ENCODE measurements at regions not wholly inside any gene's neighbourhood (a gene's known extent, or its start where the extent isn't known, plus 50 kb on each side); places are given as distances from the start of the nearest gene placed in this dataset.

GRCh38 chr1:101290922-101291561 lies 54.2 kb downstream of the S1PR1 start:
- intact Hi-C loops (cut with DNase I; ENCODE audit: low total_unique reads), result no loop called here

GRCh38 chr1:101291562-101292380 lies 55.0 kb downstream of the S1PR1 start:
- peak; percentile 40 for DNase-seq

More at GRCh38 chr1:101290922-101291561, 54.2 kb downstream of the S1PR1 start:
- Histone ChIP-seq H3K27ac (no peak overlapping the region), H3K27me3 (no peaks in the 10 kb centered on the region), H3K9me3 (no peaks in the 10 kb centered on the region), H3K4me1 (no peaks in the 10 kb centered on the region), H3K4me3 (no peak overlapping the region), H3K36me3 (ENCODE audit: low read depth, missing control alignments) (no peaks in the 10 kb centered on the region)
- no peak for DNase-seq
- WGBS, 2 donors, result 67 to 71% methylated on average over 3 of the region's 3 CpGs
- TF ChIP-seq CTCF (IDR thresholded peaks at IDR 0.05) (no peak), POLR2A (IDR thresholded peaks at IDR 0.05) (no peak)

GRCh38 chr1:101293461-101294051 lies 56.7 kb downstream of the S1PR1 start:
- Histone ChIP-seq H3K27me3 (no peaks in the 10 kb centered on the region), H3K9me3 (no peaks in the 10 kb centered on the region), H3K36me3 (ENCODE audit: low read depth, missing control alignments) (no peaks in the 10 kb centered on the region), H3K4me1 (no peaks in the 10 kb centered on the region), H3K27ac (no peak overlapping the region), H3K4me3 (no peak overlapping the region)
- 82 to 92% methylated on average over 4 of the region's 4 CpGs for WGBS, 2 donors
- DNase-seq, result no peak
- intact Hi-C loops (cut with DNase I; ENCODE audit: low total_unique reads), result no loop called here
- TF ChIP-seq CTCF (IDR thresholded peaks at IDR 0.05), result no peak
- TF ChIP-seq POLR2A (IDR thresholded peaks at IDR 0.05), result no peak

More at GRCh38 chr1:101291562-101292380, 55.0 kb downstream of the S1PR1 start:
- Histone ChIP-seq H3K9me3 (no peaks in the 10 kb centered on the region), H3K36me3 (ENCODE audit: low read depth, missing control alignments) (no peaks in the 10 kb centered on the region), H3K27me3 (no peaks in the 10 kb centered on the region), H3K4me1 (no peaks in the 10 kb centered on the region), H3K4me3 (no peak overlapping the region), H3K27ac (no peak overlapping the region)
- no peak for TF ChIP-seq POLR2A (IDR thresholded peaks at IDR 0.05)
- TF ChIP-seq CTCF (IDR thresholded peaks at IDR 0.05), result no peak
- 49 to 52% methylated on average over 4 of the region's 4 CpGs for WGBS, 2 donors
- intact Hi-C loops (cut with DNase I; ENCODE audit: low total_unique reads), result no loop called here

GRCh38 chr1:101295209-101295608 lies 58.4 kb downstream of the S1PR1 start:
- Histone ChIP-seq H3K4me1 (no peaks in the 10 kb centered on the region), H3K27me3 (no peaks in the 10 kb centered on the region), H3K9me3 (no peaks in the 10 kb centered on the region), H3K4me3 (no peak overlapping the region), H3K36me3 (ENCODE audit: low read depth, missing control alignments) (no peaks in the 10 kb centered on the region), H3K27ac (no peak overlapping the region)
- whole genome bisulfite sequencing, 2 donors, result 68 to 71% methylated on average over 4 of the region's 4 CpGs
- DNase-seq, result no peak
- intact Hi-C loops (cut with DNase I; ENCODE audit: low total_unique reads), result no loop called here
- TF ChIP-seq POLR2A (IDR thresholded peaks at IDR 0.05) (no peak), CTCF (IDR thresholded peaks at IDR 0.05) (no peak)
